ENCODE measurements at regions not wholly inside any gene's neighbourhood (a gene's known extent, or its start where the extent isn't known, plus 50 kb on each side); places are given as distances from the start of the nearest gene placed in this dataset.
"Not testable (repeated sequence)": the region's sequence is repeated elsewhere in the genome, so short reads cannot be mapped to it uniquely, and the experiment has no call there.

DNA sequence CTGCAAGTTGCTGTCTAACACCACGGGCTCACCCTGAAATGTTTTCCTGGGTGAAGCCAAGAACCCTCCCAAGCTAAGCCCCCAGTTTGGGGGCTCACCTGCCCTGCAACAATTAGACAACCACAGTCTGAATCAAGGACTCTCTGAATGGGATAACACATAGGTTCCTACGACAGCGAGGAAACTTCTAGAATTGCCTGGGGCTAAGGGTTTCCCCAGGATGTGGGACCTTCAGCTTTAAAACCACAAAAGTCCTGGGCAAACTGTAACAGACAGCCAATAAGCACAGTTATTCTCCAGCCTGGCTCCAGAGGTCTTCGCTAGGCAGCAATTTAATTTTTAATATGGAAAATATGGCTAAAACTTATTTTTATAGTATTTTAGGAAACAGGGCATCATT, 162.6 kb downstream of the PRKX start:
- Mint-ChIP-seq H3K4me1 (no peaks in the 10 kb centered on the region), H3K4me3 (no peak overlapping the region), H3K9me3 (peaks cover 0 to 9% (median 0%) of the 10 kb centered on the region in 9 donors), H3K27me3 (peaks cover 0 to 20% (median 4%) of the 10 kb centered on the region in 5 donors), H3K27ac (no peak overlapping the region), H3K36me3 (peaks cover 0 to 4% (median 0%) of the 10 kb centered on the region in 3 donors)
- no peak for ATAC-seq
- DNase-seq = no peak
- POLR2A ChIA-PET = no interaction called here

DNA sequence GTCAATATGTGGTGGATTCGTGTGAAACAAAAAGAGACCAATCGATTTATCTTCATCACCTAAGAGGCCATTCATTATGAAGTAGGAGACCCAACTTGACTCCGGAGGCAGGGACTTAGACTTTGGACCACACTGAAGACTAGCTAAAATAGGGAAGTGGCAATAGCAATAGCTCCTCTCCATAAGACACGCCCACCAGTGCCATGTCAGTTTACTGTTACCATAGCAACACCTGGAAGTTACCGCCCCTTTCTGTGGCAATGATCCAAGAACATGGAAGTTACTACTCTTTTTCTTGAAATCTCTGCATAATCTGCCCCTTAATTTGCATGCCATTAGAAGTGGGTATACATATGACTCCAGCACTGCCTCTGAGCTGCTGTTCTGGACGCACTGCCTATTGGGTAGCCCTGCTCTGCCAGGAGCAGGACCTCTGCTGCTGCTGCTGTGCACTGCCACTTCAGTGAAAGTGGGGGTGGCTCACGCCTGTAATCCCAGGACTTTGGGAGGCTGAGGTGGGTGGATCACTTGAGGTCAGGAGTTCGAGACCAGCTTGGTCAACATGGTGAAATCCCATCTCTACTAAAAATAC, 163.2 kb downstream of the PRKX start:
- Mint-ChIP-seq H3K27me3 (peaks cover 0 to 20% (median 4%) of the 10 kb centered on the region in 5 donors), H3K27ac (no peak overlapping the region), H3K4me1 (no peaks in the 10 kb centered on the region), H3K4me3 (peak overlapping the region in 1 of 10 donors; percentile 7), H3K36me3 (no peaks in the 10 kb centered on the region), H3K9me3 (peaks cover 0 to 6% (median 0%) of the 10 kb centered on the region in 9 donors)
- POLR2A ChIA-PET = no interaction called here
- no peak for DNase-seq
- ATAC-seq = no peak

DNA sequence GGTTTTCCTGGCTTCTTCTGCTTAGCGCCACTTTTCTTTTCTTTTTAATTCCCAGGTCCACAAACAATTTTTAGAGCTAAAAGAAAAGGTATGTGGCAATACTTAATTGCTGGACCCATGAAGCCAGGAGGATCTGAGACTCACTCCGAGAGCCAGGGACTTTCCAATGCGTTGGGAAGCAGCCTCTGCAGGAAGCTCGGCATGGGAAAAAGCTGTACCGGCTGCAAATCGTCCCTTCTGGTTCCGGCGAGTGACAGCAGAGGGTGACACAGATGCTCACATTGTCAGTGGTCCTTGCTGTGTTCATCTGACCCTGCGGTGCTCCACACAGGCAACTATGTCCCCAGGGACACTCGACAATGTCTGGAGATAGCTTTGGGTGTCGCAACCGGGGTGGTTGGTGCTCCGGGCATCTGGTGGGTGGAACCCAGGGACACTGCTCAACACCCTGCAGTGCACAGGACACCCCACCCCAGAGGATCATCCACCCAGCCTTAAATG, 164.0 kb downstream of the PRKX start:
- H3K27me3 Mint-ChIP-seq = peaks cover 0 to 20% (median 4%) of the 10 kb centered on the region in 5 donors
- H3K4me3 Mint-ChIP-seq = no peak overlapping the region
- DNase-seq (no peak), ATAC-seq (no peak)
- POLR2A ChIA-PET = no interaction called here
- no peaks in the 10 kb centered on the region for H3K4me1 Mint-ChIP-seq
- H3K27ac Mint-ChIP-seq = no peak overlapping the region
- H3K9me3 Mint-ChIP-seq = peaks cover 0 to 6% (median 0%) of the 10 kb centered on the region in 9 donors
- H3K36me3 Mint-ChIP-seq = no peaks in the 10 kb centered on the region

DNA sequence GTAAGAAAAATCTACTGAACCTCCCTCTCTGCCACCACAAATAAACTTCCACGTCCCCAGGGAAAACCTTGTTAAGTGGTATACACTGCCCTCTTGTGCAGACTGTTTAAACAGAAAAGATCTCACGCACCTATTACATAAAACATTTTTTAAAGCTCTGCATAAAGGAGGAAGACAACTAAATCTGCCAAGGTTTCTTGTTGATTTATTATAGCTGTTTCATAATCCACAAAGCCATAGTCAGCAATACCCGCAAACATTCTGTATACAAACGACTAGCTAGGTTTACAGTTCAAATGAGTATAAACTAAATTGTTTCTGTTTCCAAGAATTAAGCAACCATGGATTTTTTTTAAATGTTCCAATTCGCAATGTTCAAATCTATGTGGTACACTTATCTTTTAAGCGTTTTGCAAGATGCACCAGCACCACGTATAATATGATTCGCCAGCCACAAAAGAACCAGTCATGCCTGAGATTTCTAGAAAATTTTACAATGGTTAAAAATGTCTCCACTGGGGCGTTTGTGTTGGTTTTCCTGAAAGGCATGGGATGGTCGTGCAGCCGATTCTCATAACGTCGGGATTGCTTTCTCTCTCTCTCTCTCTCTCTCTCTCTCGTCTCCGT, 164.6 kb downstream of the PRKX start:
- Mint-ChIP-seq H3K27me3 (peaks cover 0 to 20% (median 4%) of the 10 kb centered on the region in 5 donors), H3K9me3 (peaks cover 0 to 6% (median 0%) of the 10 kb centered on the region in 9 donors), H3K4me3 (no peak overlapping the region), H3K27ac (no peak overlapping the region), H3K36me3 (no peaks in the 10 kb centered on the region), H3K4me1 (no peaks in the 10 kb centered on the region)
- DNase-seq (no peak), ATAC-seq (no peak)
- POLR2A ChIA-PET = no interaction called here

DNA sequence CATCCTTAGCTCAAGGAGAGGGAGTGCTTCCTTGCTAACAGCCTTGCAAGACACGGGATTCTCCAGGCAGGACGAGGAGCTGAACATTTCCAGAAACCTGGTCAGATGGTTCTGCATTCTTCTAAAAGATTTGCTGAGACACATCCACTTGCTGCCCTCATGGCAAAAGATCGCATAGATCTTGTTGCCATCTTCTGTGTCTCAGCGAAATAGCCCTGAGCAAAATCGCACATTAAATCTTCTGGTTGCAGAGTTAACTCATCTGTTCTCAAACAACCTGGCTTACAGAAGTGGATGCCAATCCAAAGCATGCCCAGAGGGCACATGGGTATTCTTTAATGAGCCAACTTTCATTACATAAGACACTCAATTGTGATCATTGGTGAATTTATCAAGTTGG, 167.5 kb downstream of the PRKX start:
- POLR2A ChIA-PET = no interaction called here
- DNase-seq = no peak
- no peaks in the 10 kb centered on the region for H3K4me1 Mint-ChIP-seq
- H3K4me3 Mint-ChIP-seq = no peak overlapping the region
- H3K27ac Mint-ChIP-seq = no peak overlapping the region
- peaks cover 2 to 29% (median 12%) of the 10 kb centered on the region in 5 donors for H3K27me3 Mint-ChIP-seq
- peaks cover 0 to 19% (median 9%) of the 10 kb centered on the region in 9 donors for H3K9me3 Mint-ChIP-seq
- no peak for ATAC-seq
- peaks cover 0 to 14% (median 0%) of the 10 kb centered on the region in 3 donors for H3K36me3 Mint-ChIP-seq

DNA sequence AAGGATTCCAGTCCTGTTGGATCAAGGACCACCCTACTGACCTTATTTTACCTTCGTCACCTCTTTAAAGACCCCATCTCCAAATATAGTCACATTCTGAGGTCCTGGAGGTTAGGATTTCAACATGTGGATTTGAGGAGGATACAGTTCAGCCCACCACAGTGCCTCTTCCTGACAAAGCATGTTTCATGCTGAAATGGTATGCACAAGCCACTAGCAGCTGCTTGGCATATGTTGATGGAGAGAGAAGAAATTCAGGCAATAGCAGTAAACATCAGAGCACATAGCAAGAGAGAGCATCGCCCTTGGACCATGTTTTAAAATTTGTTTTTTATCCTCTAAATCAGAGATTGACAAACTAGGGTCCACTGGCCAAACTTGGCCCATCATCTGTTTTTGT, 172.1 kb downstream of the PRKX start:
- Mint-ChIP-seq H3K4me3 (no peak overlapping the region), H3K4me1 (no peaks in the 10 kb centered on the region), H3K27me3 (peaks cover 2 to 24% (median 4%) of the 10 kb centered on the region in 5 donors), H3K36me3 (peaks cover 0 to 14% (median 2%) of the 10 kb centered on the region in 3 donors), H3K9me3 (peaks cover 0 to 22% (median 9%) of the 10 kb centered on the region in 9 donors), H3K27ac (no peak overlapping the region)
- POLR2A ChIA-PET = no interaction called here
- ATAC-seq (no peak), DNase-seq (no peak)

DNA sequence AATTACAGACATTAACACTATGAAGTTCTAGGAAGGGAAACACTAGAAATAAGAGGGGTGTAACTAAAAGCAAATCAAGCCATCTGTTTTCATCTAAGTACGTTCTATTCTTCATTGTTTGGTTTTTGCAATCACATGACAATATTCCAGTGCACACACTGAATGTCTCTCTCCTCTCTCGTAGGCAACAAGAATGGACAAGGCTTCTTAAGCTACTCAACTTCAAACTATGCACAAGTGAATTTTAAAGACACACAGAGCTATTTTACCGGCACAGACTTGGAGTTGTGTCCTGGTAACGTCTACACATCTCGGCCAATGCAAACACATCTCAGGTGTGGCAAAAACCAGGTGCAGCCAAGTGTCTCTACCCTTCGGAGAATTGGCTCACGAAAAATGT, 173.3 kb downstream of the PRKX start:
- DNase-seq (no peak), ATAC-seq (no peak)
- H3K4me1 Mint-ChIP-seq = no peaks in the 10 kb centered on the region
- no peak overlapping the region for H3K27ac Mint-ChIP-seq
- no peak overlapping the region for H3K4me3 Mint-ChIP-seq
- peaks cover 2 to 20% (median 8%) of the 10 kb centered on the region in 5 donors for H3K27me3 Mint-ChIP-seq
- H3K9me3 Mint-ChIP-seq = peaks cover 0 to 31% (median 9%) of the 10 kb centered on the region in 9 donors
- POLR2A ChIA-PET = no interaction called here
- H3K36me3 Mint-ChIP-seq = peaks cover 0 to 24% (median 4%) of the 10 kb centered on the region in 3 donors

DNA sequence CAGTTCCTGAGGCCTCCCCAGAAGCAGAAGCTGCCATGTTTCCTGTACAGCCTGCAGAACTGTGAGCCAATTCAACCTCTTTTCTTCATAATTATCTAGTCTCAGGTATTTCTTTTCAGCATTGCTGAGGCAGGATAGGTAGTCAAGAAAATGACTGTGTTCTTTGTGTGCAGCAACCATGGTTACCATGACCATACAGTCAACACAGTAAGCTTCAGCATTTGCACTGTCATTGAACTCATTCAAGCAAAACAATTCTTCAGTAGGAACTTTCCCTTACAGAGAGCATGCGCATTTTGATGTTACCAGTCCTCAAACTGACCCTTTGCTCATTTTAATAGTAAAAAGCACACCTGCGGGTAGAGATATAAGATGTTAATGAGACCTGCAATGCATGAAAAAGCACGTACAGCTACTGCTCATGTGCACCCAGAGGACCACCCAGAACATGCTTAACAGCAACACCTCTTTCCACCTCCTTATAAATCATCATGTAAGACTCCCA, 180.8 kb downstream of the PRKX start:
- Mint-ChIP-seq H3K27me3 (peaks cover 0 to 20% (median 14%) of the 10 kb centered on the region in 5 donors), H3K4me3 (no peak overlapping the region), H3K4me1 (peaks cover 0 to 1% (median 0%) of the 10 kb centered on the region in 4 donors), H3K36me3 (peaks cover 0 to 26% (median 4%) of the 10 kb centered on the region in 3 donors), H3K27ac (no peak overlapping the region), H3K9me3 (peaks cover 0 to 40% (median 8%) of the 10 kb centered on the region in 9 donors)
- POLR2A ChIA-PET = no interaction called here
- ATAC-seq (no peak), DNase-seq (no peak)

DNA sequence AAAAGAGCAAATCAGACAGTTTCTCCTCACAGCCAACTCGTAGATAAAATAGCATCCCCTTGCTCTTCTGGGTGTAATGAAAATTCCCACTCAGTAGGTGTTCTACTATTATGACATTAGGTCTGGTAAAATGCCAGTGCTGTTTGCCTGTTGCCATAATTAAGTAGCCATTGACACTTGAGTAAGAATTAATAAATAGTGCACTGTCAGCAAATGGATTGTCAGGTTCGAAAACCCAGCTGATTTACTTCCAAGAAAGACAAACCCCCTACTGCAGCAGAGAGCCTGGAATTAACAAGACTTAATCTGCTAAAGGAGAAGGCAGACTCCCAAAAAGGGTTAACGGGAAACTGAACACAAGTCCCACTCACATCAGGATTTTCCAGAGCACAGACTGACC, 182.0 kb downstream of the PRKX start:
- H3K4me1 Mint-ChIP-seq, POLR2A ChIA-PET, DNase-seq, H3K4me3 Mint-ChIP-seq, H3K27ac Mint-ChIP-seq, ATAC-seq: not testable (repeated sequence)
- Mint-ChIP-seq H3K27me3 (peaks cover 0 to 20% (median 14%) of the 10 kb centered on the region in 5 donors), H3K9me3 (peaks cover 0 to 40% (median 8%) of the 10 kb centered on the region in 9 donors), H3K36me3 (peaks cover 0 to 26% (median 3%) of the 10 kb centered on the region in 3 donors)

DNA sequence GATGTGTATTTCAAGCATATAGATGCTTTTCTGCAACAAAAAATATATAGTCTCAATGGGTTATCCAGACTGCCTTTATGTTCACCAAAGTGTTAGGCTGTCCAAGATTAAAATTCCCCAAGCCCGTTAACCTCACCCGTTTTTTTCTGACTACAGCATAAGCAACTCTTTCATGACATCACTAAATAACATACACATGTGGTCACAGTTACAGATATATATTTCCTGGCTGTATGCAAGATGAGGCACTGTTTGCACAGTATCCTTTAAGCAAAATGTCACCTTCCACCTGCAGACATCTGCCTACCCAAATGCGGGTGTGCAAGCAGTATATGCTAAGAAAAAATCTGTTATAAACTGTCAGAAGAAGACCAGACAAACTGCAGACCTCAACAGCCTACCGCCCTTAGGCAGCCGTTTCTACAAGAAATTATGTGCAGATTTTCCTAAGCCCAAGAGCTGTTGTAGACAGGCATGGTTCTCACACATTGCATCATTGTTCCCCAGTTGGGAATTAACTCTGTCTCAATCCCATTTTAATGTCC, 183.1 kb upstream of the MXRA5 start:
- peaks cover 0 to 17% (median 8%) of the 10 kb centered on the region in 5 donors for H3K27me3 Mint-ChIP-seq
- peaks cover 0 to 25% (median 0%) of the 10 kb centered on the region in 9 donors for H3K9me3 Mint-ChIP-seq
- H3K27ac Mint-ChIP-seq = no peak overlapping the region
- DNase-seq (no peak), ATAC-seq (no peak)
- POLR2A ChIA-PET = no interaction called here
- H3K36me3 Mint-ChIP-seq = peaks cover 0 to 11% (median 0%) of the 10 kb centered on the region in 3 donors
- H3K4me3 Mint-ChIP-seq = no peak overlapping the region
- peaks cover 0 to 1% (median 0%) of the 10 kb centered on the region in 4 donors for H3K4me1 Mint-ChIP-seq

DNA sequence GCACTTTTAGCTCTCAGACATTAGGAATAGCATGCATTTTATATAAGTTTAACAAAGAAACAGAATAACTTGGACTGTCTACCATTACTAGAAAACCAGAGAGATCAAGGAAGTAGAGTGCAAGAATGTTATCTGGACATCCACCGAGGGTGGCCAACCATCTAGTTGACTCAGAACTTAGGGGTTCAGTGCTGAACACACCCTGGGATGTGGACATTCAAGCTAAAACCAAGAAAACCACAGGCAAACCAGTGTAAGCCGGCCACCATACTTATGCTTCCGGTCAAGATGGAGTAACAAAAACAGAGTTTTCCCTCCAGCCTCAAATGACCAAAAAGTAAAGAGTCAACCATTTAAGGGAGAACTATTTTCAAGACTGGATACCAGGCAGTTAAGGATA, 181.4 kb upstream of the MXRA5 start:
- Mint-ChIP-seq H3K27me3 (peaks cover 0 to 5% (median 1%) of the 10 kb centered on the region in 5 donors), H3K4me1 (peaks cover 0 to 1% (median 0%) of the 10 kb centered on the region in 4 donors), H3K36me3 (no peaks in the 10 kb centered on the region), H3K9me3 (peaks cover 0 to 10% (median 0%) of the 10 kb centered on the region in 9 donors), H3K4me3 (no peak overlapping the region), H3K27ac (no peak overlapping the region)
- ATAC-seq (no peak), DNase-seq (no peak)
- POLR2A ChIA-PET = no interaction called here

DNA sequence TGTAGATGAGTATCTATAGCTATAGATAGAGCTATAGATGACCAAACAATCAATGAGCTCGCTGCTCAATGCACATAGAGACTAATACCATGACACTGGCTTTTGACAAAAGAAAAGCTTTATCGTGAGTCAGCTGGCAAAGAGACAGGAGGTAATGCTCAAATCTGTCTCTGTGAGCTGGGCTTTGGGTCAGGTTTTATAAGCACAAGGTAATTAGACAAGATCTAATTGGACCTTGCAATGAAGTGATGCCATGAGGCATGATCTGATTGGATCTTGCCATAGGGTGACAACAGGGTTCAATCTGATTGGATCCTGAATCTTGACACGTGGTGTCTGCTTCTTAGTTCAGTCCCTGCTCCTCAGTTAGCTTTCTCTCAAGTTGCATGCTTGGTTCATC, 180.7 kb upstream of the MXRA5 start:
- Mint-ChIP-seq H3K4me3 (no peak overlapping the region), H3K4me1 (no peaks in the 10 kb centered on the region), H3K27ac (no peak overlapping the region), H3K9me3 (peaks cover 0 to 10% (median 0%) of the 10 kb centered on the region in 9 donors), H3K36me3 (no peaks in the 10 kb centered on the region), H3K27me3 (no peaks in the 10 kb centered on the region)
- POLR2A ChIA-PET = no interaction called here
- DNase-seq = no peak
- no peak for ATAC-seq

DNA sequence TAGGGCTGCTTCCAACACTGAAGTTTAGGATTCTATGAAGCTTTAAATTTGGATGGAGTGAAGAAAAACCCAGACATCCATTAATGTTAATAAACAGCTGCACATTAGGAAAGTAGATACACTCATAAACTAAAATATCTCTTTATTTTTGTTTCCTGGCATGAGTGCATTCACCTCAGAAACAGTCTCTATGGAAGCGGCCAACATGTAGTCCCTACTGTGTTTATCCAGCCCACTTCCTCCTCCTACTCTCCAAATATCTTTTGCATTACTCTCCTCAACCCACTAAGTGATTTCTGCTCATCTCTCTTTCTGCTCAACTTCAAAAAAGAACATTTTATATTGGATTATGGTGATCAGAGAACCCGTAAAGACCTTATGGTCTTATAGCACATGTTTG, 180.3 kb upstream of the MXRA5 start:
- ATAC-seq (no peak), DNase-seq (no peak)
- H3K27ac Mint-ChIP-seq = no peak overlapping the region
- H3K4me3 Mint-ChIP-seq = no peak overlapping the region
- H3K4me1 Mint-ChIP-seq = no peaks in the 10 kb centered on the region
- no peaks in the 10 kb centered on the region for H3K36me3 Mint-ChIP-seq
- H3K9me3 Mint-ChIP-seq = peaks cover 0 to 10% (median 0%) of the 10 kb centered on the region in 9 donors
- no peaks in the 10 kb centered on the region for H3K27me3 Mint-ChIP-seq
- POLR2A ChIA-PET = no interaction called here
